Spleen (tissue), 11 donors: ENCODE measurements at regions not wholly inside any gene's neighbourhood (a gene's known extent, or its start where the extent isn't known, plus 50 kb on each side); places are given as distances from the start of the nearest gene placed in this dataset.

Experiments used
- DNase-seq: peaks from one replicate; pipeline ENCODE4 v3.0.0-alpha.2; 2020
- H3K27ac ChIP-seq, 8 donors: fragments of 200-600 bp; sonication (generic) in 7 of 8; 1 replicate in 4 of 8; 2 replicates in 4 of 8; pipeline versions ENCODE4 v1.5.0 to v1.8.0; 2016 to 2021; ENCODE audit warnings: inconsistent platforms in 4 of 8, mild to moderate bottlenecking in 4 of 8, moderate library complexity in 1 of 8
- H3K27me3 ChIP-seq, 7 donors: fragments of 200-600 bp; sonication (generic) in 6 of 7; replicated peaks in 1 of 7; 1 replicate in 4 of 7; 2 replicates in 3 of 7; pipeline versions ENCODE4 v1.5.0 to v1.8.0; 2016 to 2021; ENCODE audit warnings: inconsistent platforms in 3 of 7, mild to moderate bottlenecking in 1 of 7
- H3K36me3 ChIP-seq, 6 donors: fragments of 200-600 bp; sonication (generic) in 5 of 6; 1 replicate in 4 of 6; 2 replicates in 2 of 6; pipeline versions ENCODE4 v1.5.0 to v1.8.0; 2016 to 2021; ENCODE audit warnings: inconsistent platforms in 2 of 6
- H3K4me1 ChIP-seq, 6 donors: fragments of 200-600 bp; sonication (generic) in 5 of 6; 1 replicate in 3 of 6; 2 replicates in 3 of 6; pipeline versions ENCODE4 v1.5.0 to v1.8.0; 2016 to 2021; ENCODE audit warnings: inconsistent platforms in 3 of 6
- H3K4me3 ChIP-seq, 8 donors: fragments of 200-600 bp; sonication (generic) in 7 of 8; 1 replicate in 4 of 8; 2 replicates in 4 of 8; pipeline versions ENCODE4 v1.5.0 to v1.8.0; 2016 to 2021; ENCODE audit warnings: inconsistent platforms in 4 of 8, mild to moderate bottlenecking in 4 of 8, moderate library complexity in 2 of 8
- H3K9me3 ChIP-seq, 8 donors: fragments of 200-600 bp; sonication (generic) in 7 of 8; 1 replicate in 4 of 8; 2 replicates in 4 of 8; pipeline versions ENCODE4 v1.5.0 to v1.8.0; 2016 to 2021; ENCODE audit warnings: inconsistent platforms in 4 of 8
- CTCF ChIP-seq, 11 experiments: fragments of 200-600 bp in 7 of 11; fragments of 450-650 bp in 4 of 11; sonication (generic) in 4 of 11; IDR thresholded peaks in 8 of 11; conservative IDR thresholded peaks in 3 of 11; 1 replicate in 7 of 11; 2 replicates in 4 of 11; pipeline versions ENCODE4 v1.4.0 to v1.8.0; 2016 to 2021; ENCODE audit warnings: antibody characterized with exemption in 11 of 11, inconsistent platforms in 4 of 11, mild to moderate bottlenecking in 1 of 11
- POLR2A ChIP-seq, 3 donors: fragments of 450-650 bp; IDR thresholded peaks; one replicate each; pipeline ENCODE4 v1.5.1; 2017; ENCODE audit warnings: antibody characterized with exemption in 3 of 3, mild to moderate bottlenecking in 1 of 3
- POLR2AphosphoS5 ChIP-seq, 3 donors: sonication (generic); formaldehyde crosslinking; IDR thresholded peaks; one replicate each; pipeline ENCODE4 v1.5.1; 2017; ENCODE audit warnings: antibody characterized with exemption in 3 of 3
- WGBS, 5 donors: extraction: QIAGEN DNeasy Blood & Tissue Kit in 3 of 5; methylation state at CpG; one replicate each; pipeline versions ENCODE4 v1.1.5 to v1.1.7; 2013 to 2018; 5-methylcytosine and 5-hydroxymethylcytosine counted together
- intact Hi-C: fragments of 100-400 bp; cut with DNase I; formaldehyde crosslinking; loops from one replicate; pipeline ENCODE4 v1.15.0; 2023; ENCODE audit warnings: low total_unique reads
- donor health status: healthy with polysubstance abuse.
- donor health status: DM: no; HTN: no; CAD: no; lungs with moderate emphysema.
- donor health status: DM: no; HTN: no; CAD: no.
- donor health status: Bipolar disorder and iron deficiency.
- donor health status: healthy.
- donor health status: DM: no; HTN: no; CAD: no.
- donor health status: DM: yes; HTN: yes; CAD: no.

DNA sequence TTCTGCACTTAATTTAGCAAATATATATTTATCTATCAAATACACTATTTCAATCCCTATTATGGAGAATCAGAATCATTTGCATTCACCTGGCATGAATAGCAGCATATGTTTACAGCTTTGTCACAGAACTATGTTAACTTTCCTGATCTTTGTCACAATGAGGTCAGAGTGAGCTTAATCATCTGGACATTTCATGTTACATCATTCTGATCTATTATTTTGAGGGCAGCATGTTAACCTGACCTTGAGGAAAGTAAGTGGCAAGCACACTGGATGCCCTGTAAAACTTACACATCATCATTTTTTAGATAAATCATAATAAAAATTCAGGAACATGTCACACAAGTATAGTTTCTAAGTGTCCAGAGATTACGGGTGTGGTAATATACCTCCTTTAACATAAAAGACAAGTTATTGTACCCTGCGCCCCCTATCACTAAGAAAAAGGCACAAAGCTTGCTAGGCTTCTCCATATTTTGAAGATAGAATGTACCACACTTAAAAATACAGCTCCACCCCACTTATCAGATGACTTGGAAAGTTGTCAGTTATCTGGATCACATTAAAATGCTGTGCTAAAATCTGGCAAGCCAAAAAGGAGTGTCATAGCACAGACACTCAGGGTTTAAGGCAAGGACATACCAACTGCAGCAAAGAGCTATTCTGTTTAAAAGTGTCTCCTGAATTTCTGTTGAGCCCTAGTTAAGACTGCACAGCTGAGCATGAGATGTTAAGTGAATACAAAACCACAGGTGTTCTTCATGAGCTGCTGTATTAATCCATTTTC, 182.7 kb upstream of the FAT4 start:
- H3K4me1 ChIP-seq, result no peaks in the 10 kb centered on the region
- H3K9me3 ChIP-seq, result no peaks in the 10 kb centered on the region
- no peaks in the 10 kb centered on the region for H3K36me3 ChIP-seq
- WGBS, 5 donors, result 66 to 88% (median 81%) methylated on average over 2 of the region's 2 CpGs
- no peaks in the 10 kb centered on the region for H3K27me3 ChIP-seq
- no peak overlapping the region for H3K4me3 ChIP-seq
- intact Hi-C loops, result no loop called here
- no peak overlapping the region for H3K27ac ChIP-seq
- TF ChIP-seq POLR2AphosphoS5 (IDR thresholded peaks at IDR 0.05) (no peak), CTCF (IDR thresholded peaks at IDR 0.05 in 8 of 11, conservative IDR thresholded peaks at IDR 0.05 in 3 of 11) (no peak), POLR2A (IDR thresholded peaks at IDR 0.05) (no peak)
- DNase-seq, result no peak

DNA sequence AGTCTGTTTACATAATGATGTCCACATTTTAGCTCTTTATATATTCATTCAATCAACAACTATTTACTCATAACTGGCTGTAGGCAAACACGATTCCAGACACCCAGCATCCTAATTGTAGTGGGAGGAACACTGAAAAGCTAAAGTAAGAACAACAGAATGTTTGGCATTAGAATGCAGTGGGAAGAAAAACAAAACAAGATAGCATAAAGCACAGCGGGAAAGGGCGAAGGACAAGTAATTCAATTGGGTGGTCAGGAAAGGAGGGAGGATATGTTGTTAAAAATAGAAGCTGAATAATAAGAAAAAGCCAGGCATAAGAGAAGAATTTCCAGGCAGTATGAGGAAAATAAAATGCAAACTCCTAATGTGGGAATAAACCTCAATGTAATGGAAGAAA, 189.5 kb upstream of the FAT4 start:
- 29 to 59% (median 42%) methylated on average over 3 of the region's 3 CpGs for WGBS, 5 donors
- no peak overlapping the region for H3K4me3 ChIP-seq
- no peak overlapping the region for H3K27ac ChIP-seq
- TF ChIP-seq POLR2A (IDR thresholded peaks at IDR 0.05) (no peak), POLR2AphosphoS5 (IDR thresholded peaks at IDR 0.05) (no peak), CTCF (IDR thresholded peaks at IDR 0.05 in 8 of 11, conservative IDR thresholded peaks at IDR 0.05 in 3 of 11) (no peak)
- intact Hi-C loops, result no loop called here
- no peaks in the 10 kb centered on the region for H3K36me3 ChIP-seq
- no peak for DNase-seq
- H3K4me1 ChIP-seq, result peaks cover 0 to 8% (median 0%) of the 10 kb centered on the region in 6 donors
- no peaks in the 10 kb centered on the region for H3K9me3 ChIP-seq
- H3K27me3 ChIP-seq, result no peaks in the 10 kb centered on the region

GRCh38 chr4:125123570-125124109, 191.1 kb upstream of the FAT4 start:
- TF ChIP-seq CTCF (IDR thresholded peaks at IDR 0.05 in 8 of 11, conservative IDR thresholded peaks at IDR 0.05 in 3 of 11) (no peak), POLR2A (IDR thresholded peaks at IDR 0.05) (no peak), POLR2AphosphoS5 (IDR thresholded peaks at IDR 0.05) (no peak)
- no peak for DNase-seq
- H3K4me1 ChIP-seq, result peaks cover 0 to 8% (median 0%) of the 10 kb centered on the region in 6 donors
- H3K36me3 ChIP-seq, result no peaks in the 10 kb centered on the region
- H3K27me3 ChIP-seq, result no peaks in the 10 kb centered on the region
- intact Hi-C loops, result no loop called here
- no peak overlapping the region for H3K27ac ChIP-seq
- no peaks in the 10 kb centered on the region for H3K9me3 ChIP-seq
- H3K4me3 ChIP-seq, result no peak overlapping the region
- WGBS, 5 donors, result 56 to 82% (median 72%) methylated on average over 3 of the region's 3 CpGs

GRCh38 chr4:125121581-125121980, 193.2 kb upstream of the FAT4 start:
- Histone ChIP-seq H3K4me1 (peaks cover 0 to 8% (median 0%) of the 10 kb centered on the region in 6 donors), H3K9me3 (no peaks in the 10 kb centered on the region), H3K27me3 (no peaks in the 10 kb centered on the region), H3K4me3 (no peak overlapping the region), H3K27ac (no peak overlapping the region), H3K36me3 (no peaks in the 10 kb centered on the region)
- intact Hi-C loops, result no loop called here
- TF ChIP-seq POLR2AphosphoS5 (IDR thresholded peaks at IDR 0.05) (no peak), CTCF (IDR thresholded peaks at IDR 0.05 in 8 of 11, conservative IDR thresholded peaks at IDR 0.05 in 3 of 11) (no peak), POLR2A (IDR thresholded peaks at IDR 0.05) (no peak)
- no peak for DNase-seq
